WTC11 (cell line): ENCODE measurements at regions not wholly inside any gene's neighbourhood (a gene's known extent, or its start where the extent isn't known, plus 50 kb on each side); places are given as distances from the start of the nearest gene placed in this dataset.

Experiments used
- IRF2 ChIP-seq: sonication (generic); formaldehyde crosslinking; IDR thresholded peaks from 2 replicates; pipeline ENCODE4 v1.8.0; 2022; ENCODE audit warnings: low read depth, missing genetic modification reagents, borderline replicate concordance
- NR2C2 ChIP-seq: sonication (generic); formaldehyde crosslinking; IDR thresholded peaks from 2 replicates; pipeline ENCODE4 v1.8.0; 2022; ENCODE audit warnings: mild to moderate bottlenecking, missing genetic modification reagents
- TEAD4 ChIP-seq: sonication (generic); formaldehyde crosslinking; IDR thresholded peaks from 2 replicates; pipeline ENCODE4 v1.8.0; 2022; ENCODE audit warnings: mild to moderate bottlenecking, missing genetic modification reagents
- TP53 ChIP-seq: sonication (generic); formaldehyde crosslinking; IDR thresholded peaks from 2 replicates; pipeline ENCODE4 v1.8.1; 2023; ENCODE audit warnings: mild to moderate bottlenecking, missing genetic modification reagents
- TF ChIP-seq, protein P1 (sequence below): sonication (generic); formaldehyde crosslinking; IDR thresholded peaks from 2 replicates; pipeline ENCODE4 v1.8.1; 2023; ENCODE audit warnings: mild to moderate bottlenecking, missing genetic modification reagents, moderate library complexity
- TF ChIP-seq, protein P2 (sequence below): fragments of 200-600 bp; IDR thresholded peaks from 2 replicates; pipeline ENCODE4 v1.8.0; 2022; ENCODE audit warnings: antibody characterized with exemption
- TF ChIP-seq, protein P3 (sequence below): fragments of 250-450 bp; sonication (Bioruptor Pico); IDR thresholded peaks from 2 replicates; pipeline ENCODE4 v2.1.2; 2022; ENCODE audit warnings: mild to moderate bottlenecking, moderate library complexity

DNA sequence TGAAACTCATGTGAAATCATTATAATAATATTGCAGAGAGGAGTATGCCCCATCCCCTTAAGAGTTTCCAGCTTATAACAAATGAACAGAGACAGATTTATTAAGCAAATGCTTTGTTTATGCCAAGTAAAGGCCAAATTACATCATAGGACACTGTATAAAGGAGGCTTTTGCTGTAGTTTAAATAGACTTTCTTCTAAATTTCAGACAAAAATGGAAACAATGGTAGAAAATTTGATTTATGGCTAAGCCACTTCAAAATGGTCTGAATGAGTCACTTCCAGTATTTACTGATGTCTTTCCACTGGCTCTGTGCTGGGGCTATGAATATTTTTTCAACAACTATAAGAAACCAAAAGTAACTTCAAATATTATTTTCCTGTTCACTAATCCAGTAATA, 81.1 kb upstream of the ST6GALNAC5 start:
- TF ChIP-seq, protein P1, sequence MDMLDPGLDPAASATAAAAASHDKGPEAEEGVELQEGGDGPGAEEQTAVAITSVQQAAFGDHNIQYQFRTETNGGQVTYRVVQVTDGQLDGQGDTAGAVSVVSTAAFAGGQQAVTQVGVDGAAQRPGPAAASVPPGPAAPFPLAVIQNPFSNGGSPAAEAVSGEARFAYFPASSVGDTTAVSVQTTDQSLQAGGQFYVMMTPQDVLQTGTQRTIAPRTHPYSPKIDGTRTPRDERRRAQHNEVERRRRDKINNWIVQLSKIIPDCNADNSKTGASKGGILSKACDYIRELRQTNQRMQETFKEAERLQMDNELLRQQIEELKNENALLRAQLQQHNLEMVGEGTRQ (CRISPR knock-in tag), result no peak
- TF ChIP-seq TP53 (CRISPR knock-in tag), result no peak
- TF ChIP-seq, protein P2, sequence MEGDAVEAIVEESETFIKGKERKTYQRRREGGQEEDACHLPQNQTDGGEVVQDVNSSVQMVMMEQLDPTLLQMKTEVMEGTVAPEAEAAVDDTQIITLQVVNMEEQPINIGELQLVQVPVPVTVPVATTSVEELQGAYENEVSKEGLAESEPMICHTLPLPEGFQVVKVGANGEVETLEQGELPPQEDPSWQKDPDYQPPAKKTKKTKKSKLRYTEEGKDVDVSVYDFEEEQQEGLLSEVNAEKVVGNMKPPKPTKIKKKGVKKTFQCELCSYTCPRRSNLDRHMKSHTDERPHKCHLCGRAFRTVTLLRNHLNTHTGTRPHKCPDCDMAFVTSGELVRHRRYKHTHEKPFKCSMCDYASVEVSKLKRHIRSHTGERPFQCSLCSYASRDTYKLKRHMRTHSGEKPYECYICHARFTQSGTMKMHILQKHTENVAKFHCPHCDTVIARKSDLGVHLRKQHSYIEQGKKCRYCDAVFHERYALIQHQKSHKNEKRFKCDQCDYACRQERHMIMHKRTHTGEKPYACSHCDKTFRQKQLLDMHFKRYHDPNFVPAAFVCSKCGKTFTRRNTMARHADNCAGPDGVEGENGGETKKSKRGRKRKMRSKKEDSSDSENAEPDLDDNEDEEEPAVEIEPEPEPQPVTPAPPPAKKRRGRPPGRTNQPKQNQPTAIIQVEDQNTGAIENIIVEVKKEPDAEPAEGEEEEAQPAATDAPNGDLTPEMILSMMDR, result no peak
- TF ChIP-seq NR2C2, result no peak
- no peak for TF ChIP-seq TEAD4 (CRISPR knock-in tag)
- TF ChIP-seq, protein P3, sequence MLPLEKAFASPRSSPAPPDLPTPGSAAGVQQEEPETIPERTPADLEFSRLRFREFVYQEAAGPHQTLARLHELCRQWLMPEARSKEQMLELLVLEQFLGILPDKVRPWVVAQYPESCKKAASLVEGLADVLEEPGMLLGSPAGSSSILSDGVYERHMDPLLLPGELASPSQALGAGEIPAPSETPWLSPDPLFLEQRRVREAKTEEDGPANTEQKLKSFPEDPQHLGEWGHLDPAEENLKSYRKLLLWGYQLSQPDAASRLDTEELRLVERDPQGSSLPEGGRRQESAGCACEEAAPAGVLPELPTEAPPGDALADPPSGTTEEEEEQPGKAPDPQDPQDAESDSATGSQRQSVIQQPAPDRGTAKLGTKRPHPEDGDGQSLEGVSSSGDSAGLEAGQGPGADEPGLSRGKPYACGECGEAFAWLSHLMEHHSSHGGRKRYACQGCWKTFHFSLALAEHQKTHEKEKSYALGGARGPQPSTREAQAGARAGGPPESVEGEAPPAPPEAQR (CRISPR knock-in tag), result no peak
- no peak for TF ChIP-seq IRF2
